H1 (cell line): ENCODE measurements at regions not wholly inside any gene's neighbourhood (a gene's known extent, or its start where the extent isn't known, plus 50 kb on each side); places are given as distances from the start of the nearest gene placed in this dataset.

Experiments used
- BACH1 ChIP-seq: IDR thresholded peaks from 2 replicates; pipeline ENCODE4 v1.6.1; 2012; ENCODE audit warnings: low read length, improper control_type of control experiment
- CHD1 ChIP-seq: IDR thresholded peaks from 2 replicates; pipeline ENCODE4 v1.6.1; 2012; ENCODE audit warnings: low read depth, low read length, improper control_type of control experiment
- HDAC2 ChIP-seq, 2 experiments: fragments of 300-600 bp in 1 of 2; sonication (generic) in 1 of 2; IDR thresholded peaks; 2 replicates each; pipeline ENCODE4 v1.6.1; 2011 to 2012; ENCODE audit warnings: low read depth in 2 of 2, low read length in 2 of 2, mild to moderate bottlenecking in 2 of 2, moderate library complexity in 2 of 2, borderline replicate concordance in 1 of 2, inconsistent platforms in 1 of 2
- JUN ChIP-seq: IDR thresholded peaks from 2 replicates; pipeline ENCODE4 v1.6.1; 2011; ENCODE audit warnings: low read depth, mild to moderate bottlenecking, improper control_type of control experiment, low read length
- RFX5 ChIP-seq: IDR thresholded peaks from 2 replicates; pipeline ENCODE4 v1.6.1; 2011; ENCODE audit warnings: low read depth, low read length, improper control_type of control experiment, borderline replicate concordance
- RXRA ChIP-seq: IDR thresholded peaks from 2 replicates; pipeline ENCODE4 v1.6.1; 2011; ENCODE audit warnings: low read depth, mild to moderate bottlenecking, low read length, moderate library complexity; ENCODE audit not compliant: insufficient read depth
- SIN3A ChIP-seq, 2 experiments: IDR thresholded peaks in 1 of 2; conservative IDR thresholded peaks in 1 of 2; 2 replicates each; pipeline ENCODE4 v1.6.1; 2011 to 2012; ENCODE audit warnings: low read length in 2 of 2, improper control_type of control experiment in 1 of 2, low read depth in 1 of 2, mild to moderate bottlenecking in 1 of 2
- TAF7 ChIP-seq: optimal IDR thresholded peaks from 2 replicates; pipeline ENCODE3; 2011; ENCODE audit warnings: low read depth, mild to moderate bottlenecking, inconsistent platforms, low read length, moderate library complexity, borderline replicate concordance
- TCF12 ChIP-seq: IDR thresholded peaks from 2 replicates; pipeline ENCODE4 v1.6.1; 2011; ENCODE audit warnings: low read depth, mild to moderate bottlenecking, low read length
- ZNF274 ChIP-seq: IDR thresholded peaks from 2 replicates; pipeline ENCODE4 v1.7.0; 2012; ENCODE audit warnings: low read length, borderline replicate concordance; ENCODE audit errors: extremely low read depth
- TF ChIP-seq, protein P1 (sequence below), 3 experiments: IDR thresholded peaks; 1 replicate in 2 of 3; 2 replicates in 1 of 3; pipeline versions ENCODE4 v1.5.1 to v1.6.1; 2011; ENCODE audit warnings: low read length in 3 of 3, mild to moderate bottlenecking in 3 of 3, inconsistent platforms in 2 of 3, low read depth in 1 of 3, moderate library complexity in 1 of 3; ENCODE audit not compliant: insufficient read depth in 1 of 3; ENCODE audit errors: control extremely low read depth in 1 of 3

DNA sequence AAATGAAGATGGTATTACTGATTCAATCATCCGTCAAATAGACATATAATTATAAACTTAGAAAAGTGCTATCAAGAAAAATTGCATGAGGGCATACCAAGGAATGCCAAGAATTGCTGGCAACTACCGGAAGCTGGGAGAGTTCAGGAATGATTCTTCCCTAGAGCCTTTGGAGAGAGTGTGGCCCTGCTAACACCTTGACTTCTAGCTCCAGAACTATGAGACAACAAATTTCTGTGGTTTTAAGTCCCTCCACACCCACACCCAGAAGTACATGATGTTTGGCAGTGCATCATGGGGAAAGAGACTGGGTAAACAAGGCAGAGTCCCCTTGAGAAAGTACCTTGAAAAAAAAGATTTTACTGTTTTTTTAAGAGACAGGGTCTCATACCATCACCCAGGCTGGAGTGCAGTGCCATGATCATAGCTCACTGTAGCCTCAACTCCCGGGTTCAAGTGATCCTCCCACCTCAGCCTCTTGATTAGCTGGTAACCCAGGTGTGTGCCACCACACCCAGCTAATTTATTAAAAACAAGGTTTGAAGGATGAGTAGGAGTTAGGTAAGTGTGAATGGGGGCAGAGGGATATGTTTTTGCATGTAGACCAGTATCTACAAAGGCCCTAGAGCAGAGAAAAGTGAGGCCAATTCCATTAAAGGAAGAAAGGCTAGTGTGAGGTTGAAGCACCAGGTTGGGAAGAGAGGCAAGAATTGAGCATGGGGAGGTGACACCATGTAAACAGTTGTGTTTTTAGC, 53.1 kb downstream of the GSX2 start (continued):
- TF ChIP-seq, protein P1, sequence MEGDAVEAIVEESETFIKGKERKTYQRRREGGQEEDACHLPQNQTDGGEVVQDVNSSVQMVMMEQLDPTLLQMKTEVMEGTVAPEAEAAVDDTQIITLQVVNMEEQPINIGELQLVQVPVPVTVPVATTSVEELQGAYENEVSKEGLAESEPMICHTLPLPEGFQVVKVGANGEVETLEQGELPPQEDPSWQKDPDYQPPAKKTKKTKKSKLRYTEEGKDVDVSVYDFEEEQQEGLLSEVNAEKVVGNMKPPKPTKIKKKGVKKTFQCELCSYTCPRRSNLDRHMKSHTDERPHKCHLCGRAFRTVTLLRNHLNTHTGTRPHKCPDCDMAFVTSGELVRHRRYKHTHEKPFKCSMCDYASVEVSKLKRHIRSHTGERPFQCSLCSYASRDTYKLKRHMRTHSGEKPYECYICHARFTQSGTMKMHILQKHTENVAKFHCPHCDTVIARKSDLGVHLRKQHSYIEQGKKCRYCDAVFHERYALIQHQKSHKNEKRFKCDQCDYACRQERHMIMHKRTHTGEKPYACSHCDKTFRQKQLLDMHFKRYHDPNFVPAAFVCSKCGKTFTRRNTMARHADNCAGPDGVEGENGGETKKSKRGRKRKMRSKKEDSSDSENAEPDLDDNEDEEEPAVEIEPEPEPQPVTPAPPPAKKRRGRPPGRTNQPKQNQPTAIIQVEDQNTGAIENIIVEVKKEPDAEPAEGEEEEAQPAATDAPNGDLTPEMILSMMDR (IDR thresholded peaks at IDR 0.05; ENCODE audit: control extremely low read depth in 1 of 3, insufficient read depth in 1 of 3, low read depth in 1 of 3, low read length in 3 of 3): no peak
- TF ChIP-seq HDAC2 (IDR thresholded peaks at IDR 0.05; ENCODE audit: borderline replicate concordance in 1 of 2, low read depth in 2 of 2, low read length in 2 of 2): no peak
- no peak for TF ChIP-seq ZNF274
- TF ChIP-seq BACH1: no peak
- TF ChIP-seq TAF7: no peak
- TF ChIP-seq SIN3A (conservative IDR thresholded peaks at IDR 0.05 in 1 of 2, IDR thresholded peaks at IDR 0.05 in 1 of 2; ENCODE audit: low read depth in 1 of 2, low read length in 2 of 2): no peak
- TF ChIP-seq RXRA: no peak
- TF ChIP-seq JUN: no peak
- TF ChIP-seq RFX5: no peak
- no peak for TF ChIP-seq TCF12
- TF ChIP-seq CHD1: no peak
